AG09309 (cell line): ENCODE measurements at regions not wholly inside any gene's neighbourhood (a gene's known extent, or its start where the extent isn't known, plus 50 kb on each side); places are given as distances from the start of the nearest gene placed in this dataset.

Experiments
- DNase-seq: peaks from one replicate; pipeline ENCODE4 v3.0.0-alpha.2; 2010; ENCODE audit warnings: low read depth
- H3K4me3 ChIP-seq: 2 replicates; pipeline ENCODE4 v1.5.1; 2011; ENCODE audit warnings: mild to moderate bottlenecking, low read depth, low read length, moderate library complexity; ENCODE audit not compliant: control insufficient read depth
- TF ChIP-seq, protein P1 (sequence below): IDR thresholded peaks from 2 replicates; pipeline ENCODE4 v1.5.1; 2011; ENCODE audit warnings: mild to moderate bottlenecking, low read depth, low read length, inconsistent platforms; ENCODE audit not compliant: insufficient read depth, control insufficient read depth; ENCODE audit errors: missing control alignments

DNA sequence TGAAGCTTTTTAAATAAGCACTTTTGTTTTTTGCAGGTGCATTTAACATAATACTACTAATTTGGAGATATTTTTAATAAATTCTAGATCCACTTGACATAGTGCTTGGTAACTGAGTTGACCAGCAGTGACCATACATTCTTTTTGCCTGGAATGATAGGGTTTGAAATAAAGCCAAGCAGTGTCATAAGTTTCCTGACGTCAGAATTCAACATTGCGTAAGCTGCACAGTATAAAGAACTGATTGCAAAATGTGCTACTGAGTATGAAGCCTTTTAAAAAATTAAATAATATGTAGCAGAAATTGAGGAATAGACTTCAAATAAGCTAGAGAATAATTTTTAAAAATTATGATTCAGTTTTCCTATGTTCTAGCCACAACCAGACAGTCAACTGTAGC, 454.6 kb upstream of the ARPP21 start:
- DNase-seq, result no peak
- TF ChIP-seq, protein P1, sequence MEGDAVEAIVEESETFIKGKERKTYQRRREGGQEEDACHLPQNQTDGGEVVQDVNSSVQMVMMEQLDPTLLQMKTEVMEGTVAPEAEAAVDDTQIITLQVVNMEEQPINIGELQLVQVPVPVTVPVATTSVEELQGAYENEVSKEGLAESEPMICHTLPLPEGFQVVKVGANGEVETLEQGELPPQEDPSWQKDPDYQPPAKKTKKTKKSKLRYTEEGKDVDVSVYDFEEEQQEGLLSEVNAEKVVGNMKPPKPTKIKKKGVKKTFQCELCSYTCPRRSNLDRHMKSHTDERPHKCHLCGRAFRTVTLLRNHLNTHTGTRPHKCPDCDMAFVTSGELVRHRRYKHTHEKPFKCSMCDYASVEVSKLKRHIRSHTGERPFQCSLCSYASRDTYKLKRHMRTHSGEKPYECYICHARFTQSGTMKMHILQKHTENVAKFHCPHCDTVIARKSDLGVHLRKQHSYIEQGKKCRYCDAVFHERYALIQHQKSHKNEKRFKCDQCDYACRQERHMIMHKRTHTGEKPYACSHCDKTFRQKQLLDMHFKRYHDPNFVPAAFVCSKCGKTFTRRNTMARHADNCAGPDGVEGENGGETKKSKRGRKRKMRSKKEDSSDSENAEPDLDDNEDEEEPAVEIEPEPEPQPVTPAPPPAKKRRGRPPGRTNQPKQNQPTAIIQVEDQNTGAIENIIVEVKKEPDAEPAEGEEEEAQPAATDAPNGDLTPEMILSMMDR, result no peak

DNA sequence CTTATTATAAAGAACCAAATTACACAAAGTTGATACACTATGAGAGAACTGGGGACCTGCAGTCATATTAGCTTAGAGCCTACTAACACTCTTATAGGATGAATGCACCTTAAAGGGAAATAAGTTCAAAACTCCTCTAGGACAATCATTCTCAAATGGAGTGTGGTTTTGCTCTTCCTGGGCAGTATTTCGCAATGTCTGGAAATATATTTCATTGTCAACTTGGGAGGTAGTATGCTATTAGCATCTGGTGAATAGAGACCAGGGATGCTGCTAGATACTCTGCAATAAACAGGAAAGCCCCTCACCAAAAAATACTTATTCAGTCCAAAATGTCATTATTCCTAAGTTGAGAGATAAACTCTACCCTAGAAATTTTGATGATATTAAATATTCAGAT, 451.4 kb upstream of the ARPP21 start:
- TF ChIP-seq, protein P1, result no peak
- H3K4me3 ChIP-seq, result no peak overlapping the region
- DNase-seq, result no peak

More for the DNA sequence above, 454.6 kb upstream of the ARPP21 start:
- no peak overlapping the region for H3K4me3 ChIP-seq

DNA sequence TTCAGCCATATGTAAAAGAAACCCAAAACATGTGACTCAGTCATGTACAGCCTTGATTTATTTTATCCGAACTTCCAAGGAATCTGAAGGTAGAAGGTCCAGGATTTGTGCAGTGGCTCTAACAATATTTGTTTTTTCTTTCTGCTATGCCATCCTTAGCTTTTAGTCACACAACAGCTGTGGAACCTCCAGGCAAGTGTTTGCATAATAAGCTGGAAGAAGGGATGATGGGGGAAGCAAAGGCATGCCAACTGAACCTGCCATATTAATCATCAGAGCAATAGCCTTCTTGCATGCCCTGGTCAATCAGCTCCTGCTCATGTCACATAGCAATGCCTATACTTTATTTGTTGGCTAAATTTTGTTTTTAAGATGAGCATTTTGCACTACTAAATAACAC, 444.7 kb upstream of the ARPP21 start:
- no peak for DNase-seq
- no peak overlapping the region for H3K4me3 ChIP-seq
- TF ChIP-seq, protein P1, result no peak

DNA sequence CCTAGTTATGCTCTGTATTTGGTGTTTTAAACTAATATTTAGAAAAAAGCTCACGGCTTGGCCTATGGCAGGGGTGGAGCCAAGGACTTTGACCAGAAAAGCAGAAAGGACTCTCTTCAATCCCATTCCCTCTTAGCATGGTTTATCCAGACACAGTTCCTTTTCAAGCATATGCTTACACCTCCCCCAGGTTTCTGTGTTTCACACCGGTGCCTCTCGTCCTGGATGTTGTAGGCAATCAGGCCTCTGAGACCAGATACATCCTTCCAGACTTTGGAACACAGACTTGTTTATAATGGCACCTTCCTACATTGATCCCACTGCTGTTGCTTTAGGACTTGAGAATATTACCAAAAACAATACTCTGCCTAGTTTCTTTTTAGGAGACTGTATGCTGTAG, 440.5 kb upstream of the ARPP21 start:
- no peak for DNase-seq
- TF ChIP-seq, protein P1, result no peak

DNA sequence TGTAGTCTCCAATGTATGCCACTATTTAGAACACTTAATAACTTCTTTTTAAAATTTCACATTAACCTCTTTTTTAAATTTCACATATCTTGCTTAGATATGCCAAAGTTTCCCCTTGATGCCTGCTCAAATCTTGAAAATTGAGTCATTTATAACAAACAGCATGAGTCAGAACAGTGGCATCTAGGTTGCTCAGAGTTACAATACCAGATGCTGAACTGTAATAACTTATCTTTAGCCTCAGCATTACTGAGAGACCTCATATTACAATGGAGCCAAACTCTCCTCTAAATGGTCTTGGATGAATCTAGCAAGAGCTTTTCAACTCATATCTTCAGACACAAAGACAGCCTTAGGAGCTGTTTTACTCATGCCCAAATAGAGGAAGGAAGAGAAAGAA, 439.3 kb upstream of the ARPP21 start:
- DNase-seq, result no peak
- TF ChIP-seq, protein P1, result no peak
- H3K4me3 ChIP-seq, result no peak overlapping the region

More for the DNA sequence above, 440.5 kb upstream of the ARPP21 start:
- H3K4me3 ChIP-seq, result no peak overlapping the region

DNA sequence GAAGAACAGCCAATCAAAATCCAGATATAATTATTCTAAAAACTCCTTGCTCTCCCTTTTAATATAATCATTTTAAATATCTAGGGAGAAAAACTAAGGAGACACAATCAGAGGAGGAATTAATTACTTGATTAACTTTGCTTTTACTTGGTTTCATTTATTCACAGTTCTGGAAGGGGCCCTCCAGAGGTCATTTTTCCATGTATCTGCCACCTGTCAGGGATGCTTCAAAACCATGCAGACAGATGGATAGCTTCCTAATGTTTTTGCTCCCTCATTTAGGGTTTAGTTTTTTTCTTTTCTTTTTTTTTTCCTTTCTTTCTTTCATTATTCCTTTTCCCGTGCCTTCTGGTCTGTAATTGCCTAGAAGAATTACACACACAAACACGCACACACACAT, 438.1 kb upstream of the ARPP21 start:
- TF ChIP-seq, protein P1, result no peak
- DNase-seq, result no peak
- H3K4me3 ChIP-seq, result no peak overlapping the region
